Activated CD4-positive, alpha-beta T cell treated with anti-CD3 and anti-CD28 coated beads, Interleukin-2, amount 10 ng/mL, durations not matched to agents 7 days and 5 days (primary cell): ENCODE measurements at regions not wholly inside any gene's neighbourhood (a gene's known extent, or its start where the extent isn't known, plus 50 kb on each side); places are given as distances from the start of the nearest gene placed in this dataset.

Source experiments
- CTCF ChIA-PET: fragments of 350-600 bp; sonication (Branson Sonifier 250); formaldehyde crosslinking; loops from one replicate; lab custom pipeline; 2021; ENCODE audit warnings: antibody characterized with exemption; lab: Charles Lee
- POLR2A ChIA-PET: fragments of 350-600 bp; sonication (Branson Sonifier 250); formaldehyde crosslinking; loops from one replicate; lab custom pipeline; 2021; ENCODE audit warnings: antibody characterized with exemption; lab: Charles Lee
- DNase-seq: peaks from one replicate; pipeline ENCODE4 v3.0.0-alpha.2; 2020
- H3K27ac Mint-ChIP-seq: one replicate; pipeline ENCODE4 v1.8.0; 2021; ENCODE audit warnings: mild to moderate bottlenecking, moderate library complexity, mixed read lengths
- H3K27me3 Mint-ChIP-seq: one replicate; pipeline ENCODE4 v1.8.0; 2021; ENCODE audit warnings: mixed read lengths
- H3K36me3 Mint-ChIP-seq: one replicate; pipeline ENCODE4 v1.8.0; 2021; ENCODE audit warnings: low read depth, mixed read lengths
- H3K4me1 Mint-ChIP-seq: one replicate; pipeline ENCODE4 v1.8.0; 2021; ENCODE audit warnings: mixed read lengths
- H3K4me3 Mint-ChIP-seq: one replicate; pipeline ENCODE4 v1.8.0; 2021; ENCODE audit warnings: mild to moderate bottlenecking, moderate library complexity, mixed read lengths
- H3K9me3 Mint-ChIP-seq: one replicate; pipeline ENCODE4 v1.8.0; 2021; ENCODE audit warnings: mixed read lengths

DNA sequence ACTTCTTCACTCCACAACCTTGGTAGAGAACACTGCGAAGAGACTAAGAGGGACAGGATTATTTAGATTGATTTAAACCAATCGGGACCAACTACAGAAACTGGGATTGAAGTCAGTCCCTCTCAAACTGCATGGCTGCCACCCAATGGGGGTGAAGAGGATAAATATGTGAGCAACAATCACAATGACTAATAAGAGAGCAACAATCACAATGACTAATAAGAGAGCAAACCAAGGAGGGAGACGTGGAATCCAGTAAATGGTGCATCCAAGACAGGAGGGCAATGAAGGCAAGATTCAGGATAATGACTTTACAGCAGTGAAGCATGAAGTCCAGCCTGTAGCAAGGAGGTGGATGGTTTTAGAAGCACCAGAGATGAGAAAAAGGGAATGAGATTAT is 322.8 kb downstream of the TTLL7 start:
- Mint-ChIP-seq H3K4me1 (no peaks in the 10 kb centered on the region), H3K9me3 (peaks cover 2% of the 10 kb centered on the region), H3K36me3 (no peaks in the 10 kb centered on the region), H3K27ac (no peak overlapping the region), H3K27me3 (no peaks in the 10 kb centered on the region), H3K4me3 (no peak overlapping the region)
- DNase-seq: no peak
- ChIA-PET POLR2A (no interaction called here), CTCF (no interaction called here)

DNA sequence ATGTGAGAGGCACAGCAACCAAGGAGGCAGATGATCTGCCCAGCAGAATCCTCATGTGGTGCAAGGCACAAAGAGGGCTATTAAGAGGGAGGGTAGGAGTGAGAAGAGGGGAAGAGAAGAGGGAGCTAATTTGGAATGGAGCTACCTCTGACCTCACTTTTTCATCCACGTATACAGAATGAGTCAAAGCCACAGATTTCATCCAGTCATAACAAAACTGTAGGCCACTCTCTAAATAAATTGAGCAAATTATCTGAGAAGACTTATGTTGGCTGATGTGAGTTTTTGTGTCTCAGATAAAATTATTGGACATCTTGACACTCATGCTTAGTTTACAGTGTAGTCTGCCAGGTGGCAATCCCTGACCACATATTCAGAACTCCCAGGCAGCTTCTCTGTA is 325.6 kb downstream of the TTLL7 start:
- H3K36me3 Mint-ChIP-seq: no peaks in the 10 kb centered on the region
- H3K27ac Mint-ChIP-seq: no peak overlapping the region
- POLR2A ChIA-PET: no interaction called here
- H3K4me1 Mint-ChIP-seq: no peaks in the 10 kb centered on the region
- DNase-seq: no peak
- no peak overlapping the region for H3K4me3 Mint-ChIP-seq
- CTCF ChIA-PET: no interaction called here
- no peaks in the 10 kb centered on the region for H3K27me3 Mint-ChIP-seq
- H3K9me3 Mint-ChIP-seq: peaks cover 7% of the 10 kb centered on the region

DNA sequence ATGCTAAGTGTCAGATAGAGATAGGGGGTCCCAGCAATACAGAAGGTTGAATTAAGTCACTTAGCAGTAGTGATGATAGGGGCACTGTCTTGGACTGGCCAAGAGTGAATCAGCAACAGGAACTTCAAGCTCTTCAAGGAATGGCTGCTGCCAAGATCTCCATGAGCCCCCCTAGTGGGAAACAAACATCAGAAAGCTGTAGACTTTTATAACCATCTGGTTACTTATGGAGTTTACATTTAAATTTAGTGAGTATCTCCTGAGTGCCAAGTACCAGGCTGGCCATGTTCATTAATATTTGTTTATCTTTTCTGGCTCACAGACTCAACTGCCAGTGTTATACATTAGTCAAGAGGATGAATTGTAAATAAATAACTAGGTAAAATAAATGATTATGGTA is 327.3 kb downstream of the TTLL7 start:
- Mint-ChIP-seq H3K4me1 (no peaks in the 10 kb centered on the region), H3K36me3 (no peaks in the 10 kb centered on the region), H3K27me3 (no peaks in the 10 kb centered on the region), H3K4me3 (no peak overlapping the region), H3K27ac (no peak overlapping the region), H3K9me3 (peaks cover 10% of the 10 kb centered on the region)
- ChIA-PET CTCF (interaction anchor here (1.0 kb wide), 1 partner anchor 25 kb away, joined by 3 read pairs; no protein-coding TSS in a partner anchor), POLR2A (no interaction called here)
- no peak for DNase-seq

DNA sequence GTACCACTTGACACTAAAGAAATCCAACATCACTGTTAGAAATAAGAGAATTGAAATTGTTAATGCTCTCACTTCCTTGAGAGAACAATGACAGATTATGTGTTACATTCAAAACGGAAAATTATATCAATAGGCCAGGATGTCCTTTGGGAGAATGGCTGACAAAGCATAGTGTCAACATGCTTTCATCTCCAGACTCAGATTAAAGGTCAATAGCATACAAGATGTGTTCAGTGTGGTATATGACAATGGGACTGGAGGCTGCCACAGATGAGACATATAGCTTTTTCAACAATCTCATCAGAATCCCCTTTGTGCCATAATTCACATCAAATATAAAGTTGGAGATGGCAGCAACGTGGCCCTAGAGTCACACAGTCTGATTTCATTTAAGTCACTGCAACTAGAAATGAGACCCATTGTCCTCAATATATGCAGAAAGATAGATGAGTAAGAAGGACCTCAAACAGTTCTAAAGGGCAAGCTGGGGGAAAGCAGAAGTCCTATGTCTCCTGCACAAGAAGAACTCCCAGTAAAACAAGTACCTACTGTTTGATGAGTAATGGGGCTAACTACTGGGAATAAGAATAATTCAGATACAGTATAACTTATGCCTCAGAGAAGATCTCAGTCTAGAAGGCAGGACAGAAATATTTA is 327.9 kb downstream of the TTLL7 start:
- Mint-ChIP-seq H3K27ac (no peak overlapping the region), H3K36me3 (no peaks in the 10 kb centered on the region), H3K4me1 (no peaks in the 10 kb centered on the region), H3K4me3 (no peak overlapping the region), H3K9me3 (peaks cover 10% of the 10 kb centered on the region), H3K27me3 (no peaks in the 10 kb centered on the region)
- POLR2A ChIA-PET: no interaction called here
- no peak for DNase-seq
- CTCF ChIA-PET: interaction anchor here (1.0 kb wide), 1 partner anchor 24 kb away, joined by 3 read pairs; no protein-coding TSS in a partner anchor

DNA sequence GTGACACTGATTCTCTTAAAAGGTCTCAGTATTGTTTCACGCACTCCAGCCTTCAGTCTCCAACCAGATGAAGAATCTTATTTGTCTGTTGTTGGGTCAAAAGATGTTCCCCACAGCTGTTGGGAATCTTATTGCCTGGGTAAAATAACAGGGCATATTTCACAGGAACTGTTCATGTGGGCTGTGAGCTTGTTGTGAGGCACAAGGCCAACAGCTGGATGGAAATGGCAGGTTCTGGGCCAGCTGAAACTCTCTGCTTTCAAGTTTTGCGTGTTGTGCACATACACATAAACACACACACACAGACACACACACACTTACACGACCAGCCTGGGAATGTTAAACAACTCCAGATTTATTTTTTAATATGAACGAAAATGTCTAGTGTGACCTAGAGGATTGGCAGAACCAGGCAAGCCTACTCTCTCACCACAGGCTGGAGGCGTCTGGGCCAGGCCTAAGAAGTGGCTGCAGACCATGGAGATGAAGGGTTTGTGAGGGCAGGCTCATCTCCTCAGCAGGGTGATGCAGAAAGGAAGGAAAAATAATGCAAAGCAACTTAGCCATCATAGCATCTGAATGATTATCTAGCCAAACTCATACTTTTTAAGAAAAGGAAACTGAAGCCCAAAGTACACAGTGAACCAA is 357.0 kb downstream of the TTLL7 start:
- H3K27ac Mint-ChIP-seq: peak overlapping the region; percentile 58
- peaks cover 3% of the 10 kb centered on the region for H3K9me3 Mint-ChIP-seq
- POLR2A ChIA-PET: no interaction called here
- no peak for DNase-seq
- peaks cover 17% of the 10 kb centered on the region for H3K4me1 Mint-ChIP-seq
- H3K27me3 Mint-ChIP-seq: no peaks in the 10 kb centered on the region
- H3K4me3 Mint-ChIP-seq: no peak overlapping the region
- CTCF ChIA-PET: no interaction called here
- no peaks in the 10 kb centered on the region for H3K36me3 Mint-ChIP-seq

DNA sequence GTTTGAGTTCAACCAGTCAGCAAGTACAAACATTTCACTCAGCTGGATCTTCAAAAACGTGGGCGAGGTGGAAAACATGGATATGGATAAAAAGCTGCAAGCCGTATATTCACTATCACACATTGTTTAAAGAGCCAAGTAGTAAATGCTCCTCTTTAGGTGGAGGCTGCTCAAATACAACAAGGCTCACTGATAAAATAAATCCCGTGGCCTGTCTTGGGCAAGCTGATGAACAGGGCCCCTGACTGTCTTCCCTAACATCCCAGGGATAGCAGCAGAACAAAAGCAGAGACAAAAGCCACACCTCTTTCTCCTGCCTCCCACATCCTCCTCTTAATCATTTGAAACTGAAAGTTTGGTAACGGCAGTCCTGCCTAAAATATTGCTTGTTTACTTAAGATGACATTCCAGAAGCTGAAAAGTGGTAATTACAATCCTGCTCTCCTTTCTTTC is 357.7 kb downstream of the TTLL7 start:
- POLR2A ChIA-PET: no interaction called here

DNA sequence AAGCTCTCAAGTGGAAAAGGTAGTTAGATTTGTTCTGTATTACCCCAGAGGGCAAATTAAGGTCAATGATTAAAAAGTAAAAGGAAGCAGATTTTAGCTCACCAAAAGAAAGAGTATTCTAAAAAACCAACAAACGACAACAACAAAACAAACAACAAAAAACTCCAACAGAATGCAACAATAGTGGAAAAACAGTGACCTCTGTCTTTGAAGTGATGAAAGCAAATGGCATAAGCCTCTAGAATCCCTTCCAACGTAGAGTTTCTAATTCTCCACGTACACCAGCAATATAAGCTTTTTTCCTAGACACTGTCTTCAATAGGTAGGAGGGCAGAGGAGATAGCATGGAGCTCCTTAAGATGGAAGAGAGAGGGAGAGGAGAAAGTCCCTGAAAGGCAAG is 359.1 kb downstream of the TTLL7 start:
- ChIA-PET POLR2A (no interaction called here), CTCF (no interaction called here)
- no peak overlapping the region for H3K27ac Mint-ChIP-seq

More for the DNA sequence above, 357.7 kb downstream of the TTLL7 start:
- Mint-ChIP-seq H3K27ac (peak overlapping the region; percentile 68), H3K27me3 (no peaks in the 10 kb centered on the region), H3K36me3 (no peaks in the 10 kb centered on the region), H3K9me3 (peaks cover 3% of the 10 kb centered on the region), H3K4me3 (no peak overlapping the region), H3K4me1 (peaks cover 15% of the 10 kb centered on the region)
- CTCF ChIA-PET: no interaction called here
- no peak for DNase-seq

DNA sequence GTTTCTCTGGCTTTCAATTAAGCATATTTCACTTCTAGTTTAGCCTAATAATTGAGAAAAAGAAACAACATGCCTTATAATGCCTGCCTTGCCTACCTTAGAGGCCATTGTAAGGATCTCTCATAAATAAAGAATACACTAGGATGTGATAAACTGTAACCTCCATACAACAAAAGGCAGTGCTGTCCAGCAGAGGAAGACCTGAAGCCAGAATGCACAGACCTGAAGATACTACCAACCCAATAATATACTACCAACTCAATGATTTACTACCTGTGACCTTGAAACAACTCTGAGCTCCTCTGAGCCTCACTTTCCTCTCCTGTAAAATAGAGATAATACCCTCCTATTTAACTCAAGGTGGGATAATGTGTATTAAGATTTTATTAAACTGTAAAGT is 361.3 kb downstream of the TTLL7 start:
- Mint-ChIP-seq H3K27me3 (no peaks in the 10 kb centered on the region), H3K36me3 (no peaks in the 10 kb centered on the region), H3K27ac (no peak overlapping the region), H3K9me3 (no peaks in the 10 kb centered on the region), H3K4me1 (peaks cover 15% of the 10 kb centered on the region), H3K4me3 (no peak overlapping the region)
- no peak for DNase-seq
- ChIA-PET CTCF (no interaction called here), POLR2A (no interaction called here)

More for the DNA sequence above, 359.1 kb downstream of the TTLL7 start:
- no peak for DNase-seq
- Mint-ChIP-seq H3K27me3 (no peaks in the 10 kb centered on the region), H3K36me3 (no peaks in the 10 kb centered on the region), H3K4me1 (peaks cover 15% of the 10 kb centered on the region), H3K4me3 (no peak overlapping the region), H3K9me3 (peaks cover 1% of the 10 kb centered on the region)

DNA sequence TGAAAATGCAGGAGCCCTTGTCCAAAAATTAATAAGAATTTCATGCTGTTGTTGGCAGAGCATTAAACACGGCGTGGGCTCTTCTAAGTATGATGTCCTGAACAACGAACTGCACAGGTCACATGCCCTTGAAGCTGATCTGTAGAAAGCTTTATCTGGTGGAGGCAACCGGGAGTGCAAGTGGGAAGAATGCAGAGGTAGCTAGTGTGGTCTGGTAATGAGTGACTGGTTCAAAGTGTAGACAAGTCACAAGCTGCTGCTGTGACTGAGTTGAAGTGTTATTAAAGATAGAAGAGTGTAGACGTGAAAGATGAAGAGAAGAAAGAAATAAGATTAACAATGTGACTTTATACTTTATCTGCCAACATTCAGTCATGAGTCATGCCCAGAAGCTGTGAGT is 361.9 kb downstream of the TTLL7 start:
- DNase-seq: no peak
- Mint-ChIP-seq H3K4me1 (peaks cover 12% of the 10 kb centered on the region), H3K27ac (no peak overlapping the region), H3K27me3 (no peaks in the 10 kb centered on the region), H3K36me3 (no peaks in the 10 kb centered on the region), H3K4me3 (no peak overlapping the region), H3K9me3 (no peaks in the 10 kb centered on the region)
- CTCF ChIA-PET: no interaction called here
- POLR2A ChIA-PET: no interaction called here

DNA sequence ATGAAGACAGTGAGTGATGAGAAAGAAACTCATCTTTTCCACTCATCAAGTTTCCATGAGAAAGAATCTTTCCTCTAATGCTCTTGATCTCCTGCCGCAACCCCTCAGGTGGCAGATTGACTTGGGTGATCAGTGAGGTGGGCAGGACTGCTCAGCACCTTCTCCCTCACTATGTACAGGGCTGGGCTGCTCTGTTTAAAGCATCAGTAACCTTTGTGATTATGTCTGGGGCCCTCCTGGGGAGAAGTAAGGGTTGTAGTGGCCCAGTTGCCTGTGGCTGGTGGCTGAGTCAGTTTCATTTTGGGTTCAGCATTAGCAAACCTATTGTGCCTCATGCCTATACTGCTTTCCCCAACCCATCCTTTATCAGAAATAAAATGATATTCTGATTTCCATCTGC is 366.0 kb downstream of the TTLL7 start:
- ChIA-PET POLR2A (no interaction called here), CTCF (no interaction called here)
- DNase-seq: no peak
- H3K9me3 Mint-ChIP-seq: no peaks in the 10 kb centered on the region
- no peak overlapping the region for H3K4me3 Mint-ChIP-seq
- no peak overlapping the region for H3K27ac Mint-ChIP-seq
- no peaks in the 10 kb centered on the region for H3K36me3 Mint-ChIP-seq
- H3K4me1 Mint-ChIP-seq: no peaks in the 10 kb centered on the region
- no peaks in the 10 kb centered on the region for H3K27me3 Mint-ChIP-seq

DNA sequence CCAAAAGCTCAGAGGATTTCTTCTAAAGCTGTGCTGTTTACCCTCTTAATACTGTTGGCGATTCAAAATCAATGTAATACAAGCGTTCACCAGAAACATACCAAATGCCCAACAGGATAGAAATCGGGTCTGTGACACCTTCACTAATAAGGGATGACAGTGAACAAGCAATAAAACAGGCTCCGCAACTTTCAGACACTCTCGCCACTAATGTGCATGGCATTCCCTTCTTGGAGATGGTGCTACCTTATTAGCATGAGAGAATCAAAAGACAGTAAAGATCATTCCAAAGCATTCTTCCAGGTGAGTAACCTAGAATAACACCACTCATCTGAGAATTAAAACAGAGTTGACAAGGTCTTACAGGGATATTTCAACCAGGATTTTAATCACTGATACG is 367.1 kb downstream of the TTLL7 start:
- H3K36me3 Mint-ChIP-seq: no peaks in the 10 kb centered on the region
- no peak overlapping the region for H3K27ac Mint-ChIP-seq
- no peaks in the 10 kb centered on the region for H3K27me3 Mint-ChIP-seq
- no peaks in the 10 kb centered on the region for H3K4me1 Mint-ChIP-seq
- H3K9me3 Mint-ChIP-seq: no peaks in the 10 kb centered on the region
- no peak overlapping the region for H3K4me3 Mint-ChIP-seq
- ChIA-PET CTCF (no interaction called here), POLR2A (no interaction called here)
- DNase-seq: no peak

DNA sequence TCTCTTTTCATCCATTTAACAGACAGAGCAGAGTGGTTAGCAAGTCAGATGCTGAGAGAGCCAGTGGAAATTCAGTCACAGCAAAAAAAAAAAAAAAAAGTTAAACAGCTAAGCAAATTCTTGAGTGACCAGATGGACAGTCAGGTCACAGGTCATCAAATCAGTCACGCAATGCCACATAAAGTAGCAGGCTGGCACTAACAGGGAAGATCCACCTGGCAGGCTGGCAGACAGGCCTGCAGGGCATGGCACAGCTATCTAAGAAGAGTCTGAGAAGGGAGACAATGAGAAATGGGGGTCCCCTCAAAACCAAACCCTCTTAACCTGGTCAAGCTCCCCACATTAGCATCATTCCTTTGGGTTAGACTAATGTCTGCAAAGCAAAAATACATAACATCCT is 371.9 kb downstream of the TTLL7 start:
- Mint-ChIP-seq H3K4me3 (no peak overlapping the region), H3K36me3 (no peaks in the 10 kb centered on the region), H3K9me3 (no peaks in the 10 kb centered on the region), H3K27ac (no peak overlapping the region), H3K4me1 (no peaks in the 10 kb centered on the region), H3K27me3 (no peaks in the 10 kb centered on the region)
- POLR2A ChIA-PET: no interaction called here
- CTCF ChIA-PET: no interaction called here
- no peak for DNase-seq

DNA sequence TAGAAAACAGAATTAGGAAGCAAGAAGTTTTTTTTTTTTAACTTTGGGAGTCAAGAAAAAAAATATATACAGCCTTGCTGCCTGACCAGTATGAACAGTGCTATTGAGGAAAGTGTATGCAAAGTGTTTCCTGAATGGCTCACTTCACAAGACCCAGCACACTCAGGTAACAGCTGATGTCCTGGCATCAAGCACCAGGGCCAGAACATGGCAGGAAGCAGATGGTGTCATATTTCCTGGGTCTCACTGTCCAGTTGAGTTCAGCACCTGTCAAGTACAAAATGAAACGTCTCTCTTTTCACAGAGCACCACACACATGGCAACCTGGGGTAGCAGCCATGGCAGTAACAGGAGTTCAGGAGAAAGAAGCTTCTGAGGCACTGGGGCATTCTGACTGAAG is 372.3 kb downstream of the TTLL7 start:
- no peaks in the 10 kb centered on the region for H3K4me1 Mint-ChIP-seq
- H3K9me3 Mint-ChIP-seq: no peaks in the 10 kb centered on the region
- POLR2A ChIA-PET: no interaction called here
- DNase-seq: no peak
- no peaks in the 10 kb centered on the region for H3K36me3 Mint-ChIP-seq
- H3K4me3 Mint-ChIP-seq: no peak overlapping the region
- no peaks in the 10 kb centered on the region for H3K27me3 Mint-ChIP-seq
- no peak overlapping the region for H3K27ac Mint-ChIP-seq
- CTCF ChIA-PET: no interaction called here

DNA sequence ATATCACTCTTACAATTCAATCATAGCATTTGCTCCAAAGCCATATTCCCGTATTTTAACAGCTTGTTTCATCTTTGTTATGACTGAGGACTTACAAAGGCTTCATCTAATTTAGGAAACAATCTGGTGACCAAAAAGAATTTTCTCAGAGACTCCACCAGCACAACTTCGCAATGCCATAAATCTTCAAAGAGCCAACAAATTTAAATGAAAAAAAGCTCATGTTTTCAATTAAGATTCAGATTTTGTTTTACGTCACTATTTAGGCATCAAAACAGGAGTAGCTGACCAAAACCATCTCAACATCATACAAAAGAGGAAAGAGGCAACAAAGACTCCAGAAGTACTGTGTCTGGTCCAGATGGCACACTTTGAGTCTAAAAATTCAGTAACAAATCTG is 373.3 kb downstream of the TTLL7 start:
- H3K4me1 Mint-ChIP-seq: no peaks in the 10 kb centered on the region
- H3K27me3 Mint-ChIP-seq: no peaks in the 10 kb centered on the region
- H3K27ac Mint-ChIP-seq: no peak overlapping the region
- H3K36me3 Mint-ChIP-seq: no peaks in the 10 kb centered on the region
- ChIA-PET CTCF (no interaction called here), POLR2A (no interaction called here)
- peaks cover 2% of the 10 kb centered on the region for H3K9me3 Mint-ChIP-seq
- DNase-seq: no peak
- H3K4me3 Mint-ChIP-seq: no peak overlapping the region
